NCI-H460 (cell line): ENCODE measurements at regions not wholly inside any gene's neighbourhood (a gene's known extent, or its start where the extent isn't known, plus 50 kb on each side); places are given as distances from the start of the nearest gene placed in this dataset.
A peak's percentile ranks its signal among the peaks of the same experiment; 100 is the strongest.

Experiments used
- DNase-seq: peaks from one replicate; pipeline ENCODE4 v3.0.0-alpha.2; 2016; ENCODE audit warnings: low read depth; ENCODE audit errors: extremely low read depth

DNA sequence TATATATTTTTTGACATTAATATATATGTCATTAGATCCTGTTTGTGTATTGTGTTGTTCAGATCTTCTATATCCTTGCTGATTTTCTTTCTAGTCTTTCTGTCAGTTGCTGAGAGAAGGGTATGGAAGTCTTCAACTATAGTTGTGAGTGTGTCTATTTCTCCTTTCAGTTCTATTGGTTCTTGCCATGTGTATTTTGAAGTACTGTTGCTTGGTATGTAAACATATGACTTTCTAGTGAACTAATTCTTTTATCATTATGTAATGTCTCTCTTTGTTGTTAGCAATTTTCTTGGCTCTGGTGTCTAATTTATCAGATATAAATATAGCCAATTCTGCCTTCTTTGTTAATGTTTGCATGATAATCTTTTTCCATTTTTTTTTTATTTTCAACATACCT lies 84.3 kb upstream of the CAST start:
- no peak for DNase-seq

DNA sequence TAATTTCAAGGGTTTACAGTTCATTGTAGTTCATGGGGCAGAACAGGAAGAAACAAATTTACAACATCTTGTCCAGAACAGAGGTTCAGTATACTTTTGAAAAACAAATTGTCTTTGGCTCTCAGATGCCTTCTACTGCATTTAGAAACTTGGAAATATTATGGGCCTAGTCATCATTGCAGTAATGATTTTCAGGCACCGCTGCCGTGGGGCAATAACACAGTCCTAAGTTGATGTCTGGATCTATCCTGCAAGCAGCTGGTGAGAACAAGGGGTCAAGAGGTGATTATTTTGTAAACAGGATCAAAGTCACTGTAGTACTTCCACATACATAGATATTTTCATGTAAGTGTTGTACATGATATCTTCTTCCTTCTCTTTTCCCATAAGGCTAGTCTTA lies 82.5 kb upstream of the CAST start:
- no peak for DNase-seq

DNA sequence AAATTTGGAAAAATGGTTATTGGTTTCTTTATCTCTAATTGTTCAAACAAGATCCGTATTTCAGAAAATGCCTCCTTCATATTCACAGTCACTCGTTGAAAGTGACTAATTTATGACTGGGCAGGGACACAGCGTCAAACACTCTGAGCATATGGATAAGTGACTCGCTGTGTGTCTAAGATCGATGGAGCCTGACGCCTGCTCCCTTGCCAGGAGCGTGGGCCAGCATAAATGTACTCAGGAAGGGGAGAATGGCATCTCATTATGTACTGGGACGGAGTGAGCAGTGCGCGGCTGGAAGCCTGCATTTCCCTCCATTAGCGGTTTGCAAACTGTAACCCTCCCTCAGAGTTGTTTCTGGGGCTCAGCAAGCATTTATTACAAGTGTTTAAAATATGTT lies 79.8 kb upstream of the CAST start:
- DNase-seq = peak; percentile 86

DNA sequence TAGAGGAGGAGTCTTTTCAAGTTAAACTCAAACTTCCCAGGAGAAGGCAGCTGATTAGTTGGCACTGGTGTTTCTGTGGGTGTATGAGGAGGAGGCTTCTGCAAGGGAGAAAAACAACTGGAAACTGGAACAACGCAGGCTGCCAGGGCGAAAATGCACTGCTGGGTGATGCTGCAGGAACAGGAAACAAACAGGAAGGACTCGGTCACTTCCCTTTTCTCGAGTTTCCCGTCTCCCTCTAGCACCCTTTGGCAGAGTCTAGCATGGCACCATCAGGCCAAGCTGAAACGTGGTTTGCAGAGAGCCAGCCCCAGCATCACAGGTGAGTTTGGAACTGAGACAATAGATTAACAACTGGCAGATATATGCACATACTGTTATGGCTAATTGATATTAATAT lies 77.5 kb upstream of the CAST start:
- no peak for DNase-seq

DNA sequence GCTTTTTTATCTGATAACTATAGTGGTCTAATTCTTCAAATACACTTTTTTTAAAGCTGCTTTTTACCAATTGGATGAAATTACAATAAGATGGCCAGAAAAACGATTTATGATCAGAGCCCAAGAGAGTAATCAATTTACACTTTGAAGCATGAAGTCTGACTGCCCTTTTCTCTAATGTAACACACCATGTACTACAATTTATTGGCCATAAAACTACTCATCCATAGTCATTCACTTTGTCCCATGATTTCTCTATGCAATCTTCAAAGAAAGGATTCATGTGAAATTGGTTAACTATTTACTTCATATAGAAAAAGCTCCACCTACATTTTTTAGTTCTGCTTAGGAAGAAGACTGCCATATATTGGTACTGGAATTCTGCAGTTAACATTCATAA lies 73.6 kb upstream of the CAST start:
- DNase-seq = no peak

DNA sequence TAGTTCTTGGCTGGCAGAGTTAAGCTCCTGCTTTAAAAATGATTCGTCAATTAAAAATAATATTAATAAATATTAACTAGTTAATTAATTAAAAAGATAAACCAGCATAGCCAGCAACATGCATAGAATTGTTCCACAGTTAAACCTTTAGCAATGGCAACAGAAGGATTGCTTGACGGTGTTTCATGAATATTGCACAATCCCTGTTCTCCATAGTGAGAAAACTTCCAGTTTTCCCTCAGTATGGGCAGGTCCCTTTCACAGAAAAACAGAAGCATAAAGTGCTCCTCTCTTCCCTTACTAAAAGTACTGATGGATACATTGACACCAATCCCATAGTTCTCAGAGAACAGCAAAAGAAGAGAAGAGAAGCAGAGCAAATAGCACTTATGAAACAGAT lies 71.4 kb upstream of the CAST start:
- DNase-seq = no peak

DNA sequence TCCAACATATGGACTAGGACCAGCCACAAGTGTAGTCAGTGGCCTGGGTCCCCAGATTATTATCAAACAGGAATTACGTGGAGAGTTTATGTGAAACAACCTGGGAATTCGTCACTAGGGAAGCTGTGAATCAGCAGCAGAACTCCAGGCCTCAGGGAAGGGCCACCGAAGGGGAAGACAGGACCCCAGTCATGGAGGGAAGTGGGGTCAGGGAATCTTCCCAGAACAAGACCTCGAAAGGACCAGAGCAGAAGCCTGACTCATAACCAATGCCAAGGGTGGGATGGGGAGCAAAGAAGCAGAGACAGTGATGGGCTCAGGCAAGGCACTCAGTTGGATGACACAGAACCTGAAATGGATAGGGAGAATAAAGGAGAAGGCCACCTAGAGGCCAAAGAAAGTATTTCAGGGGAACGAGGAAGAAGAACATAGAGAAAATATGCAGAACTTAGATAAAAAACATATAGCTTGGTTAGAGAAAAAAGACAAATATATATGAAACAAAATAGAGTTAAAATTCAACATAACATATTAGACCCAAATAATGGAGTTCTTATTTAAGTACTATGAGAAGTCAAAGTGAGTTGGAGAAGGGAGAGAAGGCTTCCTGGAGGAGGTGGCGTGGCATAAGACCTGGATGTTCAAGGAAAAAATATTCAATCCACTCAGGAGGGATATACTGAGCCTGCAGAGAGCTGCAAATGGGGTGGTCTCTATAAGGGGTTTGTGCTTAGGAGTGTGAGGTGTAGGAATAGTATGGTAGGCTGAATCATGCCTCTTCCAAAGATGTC lies 66.7 kb upstream of the CAST start:
- DNase-seq = no peak

DNA sequence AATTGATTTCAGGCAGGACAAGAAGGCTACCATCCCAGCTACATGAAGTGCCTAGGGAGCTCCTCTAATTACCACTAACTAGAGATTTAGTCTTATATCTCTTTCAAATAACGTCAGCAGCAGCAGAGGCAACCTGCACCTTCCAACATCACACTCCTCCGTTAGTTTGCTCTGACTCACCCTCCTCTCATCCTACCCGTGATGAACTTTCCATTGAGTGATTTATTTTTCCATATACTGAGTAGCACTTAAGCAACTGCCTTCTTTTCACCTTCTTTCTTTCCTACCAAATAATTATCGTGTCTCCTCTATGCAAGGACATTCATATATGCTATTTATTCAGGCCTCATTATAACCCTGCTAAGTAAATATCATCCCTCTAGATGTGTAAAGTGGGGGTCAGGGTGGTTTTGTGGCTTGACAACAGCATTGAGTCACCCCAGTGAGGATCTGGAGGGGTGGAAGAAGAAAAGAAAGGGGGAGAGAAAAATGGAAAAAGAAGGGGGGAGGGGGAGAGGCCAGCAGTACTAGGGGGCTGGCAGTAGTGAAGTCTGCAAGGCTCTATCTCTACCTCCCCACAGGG lies 64.6 kb upstream of the CAST start:
- DNase-seq = peak; percentile 92

DNA sequence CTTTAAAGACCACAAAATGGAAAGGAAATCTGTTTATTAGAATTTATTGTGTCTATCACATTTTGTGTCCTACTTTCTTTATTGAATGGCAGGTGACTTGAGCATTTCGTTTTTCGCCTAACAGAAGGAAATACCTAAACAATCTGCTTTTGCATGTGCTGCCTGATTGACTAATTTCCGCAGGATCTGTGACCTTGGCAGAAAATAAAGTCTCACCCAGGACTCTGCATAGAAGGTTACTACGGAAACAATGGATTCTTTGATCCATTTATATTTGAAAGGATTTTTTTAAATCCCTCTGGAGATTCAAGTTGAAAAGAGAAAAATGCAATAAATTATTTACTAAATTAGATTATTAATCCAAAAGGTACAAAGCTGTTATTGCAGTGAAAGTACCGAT lies 61.0 kb upstream of the CAST start:
- DNase-seq = no peak

DNA sequence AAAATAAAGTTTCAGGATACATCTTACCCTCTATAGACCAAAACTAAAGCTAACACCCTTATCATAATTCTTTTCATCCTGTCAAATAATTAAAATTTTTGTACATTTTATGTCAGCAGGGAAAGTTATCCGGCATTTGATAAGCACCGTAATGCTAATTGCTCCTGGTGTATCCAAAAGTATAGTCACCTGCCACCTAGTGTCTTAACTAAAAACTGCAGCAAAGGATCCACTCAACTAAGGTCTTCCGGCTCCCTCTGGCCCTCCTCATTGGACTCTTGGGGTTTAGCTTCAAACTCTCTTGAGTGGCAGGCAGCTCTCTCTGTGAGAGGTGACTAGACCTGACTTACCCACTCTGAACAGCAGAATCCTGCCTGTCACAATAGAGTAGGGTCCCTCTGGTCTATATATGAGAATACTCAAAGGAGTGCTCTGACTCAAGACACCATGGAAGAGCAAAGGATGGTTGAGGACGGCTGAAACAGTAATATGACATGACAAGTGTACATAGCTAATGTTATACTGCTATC lies 60.4 kb upstream of the CAST start:
- peak; percentile 86 for DNase-seq

DNA sequence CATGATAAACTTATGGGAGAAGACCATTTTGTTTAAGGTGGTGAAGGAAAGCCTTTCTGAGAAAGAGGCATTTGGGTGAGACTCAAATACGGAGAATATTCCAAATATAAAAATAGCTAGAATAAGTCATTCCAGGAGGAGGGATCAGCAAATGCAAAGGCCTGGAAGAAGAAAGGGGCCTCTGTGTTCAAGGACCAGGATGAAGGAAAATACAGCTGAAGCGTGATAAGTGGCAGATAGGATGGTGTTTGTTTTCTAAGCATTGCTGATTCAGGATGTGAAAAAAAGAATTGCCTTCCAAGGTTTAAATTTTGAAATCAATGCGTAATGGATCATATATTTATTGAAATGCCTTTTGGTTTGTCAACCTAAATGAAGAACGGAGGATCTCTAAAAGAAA lies 59.4 kb upstream of the CAST start:
- no peak for DNase-seq

DNA sequence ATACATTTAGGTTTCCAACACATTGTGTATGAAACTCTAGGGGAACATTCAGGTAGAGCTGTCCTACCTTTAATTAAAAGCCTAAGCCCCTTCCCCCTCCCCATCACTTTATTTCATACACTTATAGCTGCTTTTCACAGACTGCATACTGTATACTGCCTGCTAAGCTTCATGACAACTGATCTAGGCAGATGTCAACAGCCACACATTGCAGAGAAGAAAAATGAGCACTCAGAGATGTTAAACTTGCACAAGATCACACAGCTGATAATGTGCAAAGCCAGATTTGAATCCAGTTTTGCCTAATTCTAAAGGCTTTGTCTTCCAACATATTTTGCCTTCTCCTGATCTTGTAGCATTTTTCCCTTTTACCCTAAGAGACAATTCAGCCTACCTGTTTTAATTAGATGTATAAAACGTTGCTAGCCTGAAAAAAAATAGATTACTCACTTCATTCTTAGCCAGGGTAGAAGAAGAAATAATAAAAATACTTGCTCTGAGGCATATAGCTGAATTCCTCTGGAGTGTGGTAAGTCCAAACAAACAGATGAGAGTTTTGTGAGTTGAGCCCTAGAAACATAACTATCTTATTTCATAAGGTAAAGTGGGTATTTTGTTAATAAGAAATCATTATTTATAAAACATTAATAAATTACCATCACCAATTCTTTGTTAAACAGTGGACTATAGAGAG lies 56.9 kb upstream of the CAST start:
- DNase-seq = no peak

DNA sequence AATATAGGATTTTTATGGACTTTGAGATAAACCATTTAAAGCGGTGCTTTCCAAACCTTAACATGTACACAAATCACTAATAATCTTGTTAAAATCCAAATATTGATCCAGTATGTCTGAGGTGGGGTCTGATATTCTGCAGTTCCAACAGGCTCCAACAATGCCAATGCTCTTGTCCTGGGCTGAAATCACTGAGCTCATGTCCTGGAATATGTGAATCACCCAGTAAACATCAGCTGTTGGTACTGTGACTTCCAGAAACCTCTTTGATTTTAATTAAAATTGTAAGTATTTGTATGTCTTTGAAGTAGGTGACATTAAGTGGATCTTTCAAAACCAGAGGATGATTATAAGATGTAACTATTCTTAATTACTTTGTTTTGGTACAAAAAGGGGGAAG lies 52.8 kb upstream of the CAST start:
- no peak for DNase-seq

DNA sequence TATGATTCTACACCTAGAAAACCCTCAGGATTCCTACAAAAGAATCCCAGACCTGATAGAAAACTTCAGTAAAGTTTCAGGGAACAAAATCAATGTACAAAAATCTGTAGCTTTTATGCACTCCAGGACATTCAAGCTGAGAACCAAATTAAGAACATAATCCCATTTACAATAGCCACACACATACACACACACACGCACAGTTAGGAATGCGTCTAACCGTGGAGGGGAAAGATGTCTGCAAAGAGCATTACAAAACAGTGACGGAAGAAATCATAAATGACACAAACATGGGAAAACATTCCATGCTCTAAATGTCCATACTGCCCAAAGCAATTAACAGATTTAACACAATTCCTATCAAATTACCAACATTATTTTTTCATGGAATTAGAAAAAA lies 51.4 kb upstream of the CAST start:
- no peak for DNase-seq

DNA sequence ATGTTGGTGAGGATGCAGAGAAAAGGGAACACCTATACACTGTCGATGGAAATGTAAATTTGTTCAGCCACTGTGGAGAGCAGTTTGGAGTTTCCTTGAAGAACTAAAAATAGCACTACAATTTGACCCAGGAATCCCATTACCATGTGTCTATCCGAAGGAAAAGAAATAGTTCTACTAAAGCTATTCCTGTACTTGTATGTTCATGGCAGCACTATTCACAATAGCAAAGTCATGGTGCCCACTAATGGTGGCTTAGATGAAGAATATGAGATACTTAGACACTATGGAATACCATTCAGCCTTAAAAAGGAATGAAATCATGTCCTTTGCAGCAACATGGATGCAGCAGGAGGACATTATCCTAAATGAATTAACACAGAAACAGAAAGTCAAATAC lies 50.2 kb upstream of the CAST start:
- no peak for DNase-seq
